Osteocyte (in vitro differentiated cells): ENCODE measurements at regions not wholly inside any gene's neighbourhood (a gene's known extent, or its start where the extent isn't known, plus 50 kb on each side); places are given as distances from the start of the nearest gene placed in this dataset.
"Not testable (repeated sequence)": the region's sequence is repeated elsewhere in the genome, so short reads cannot be mapped to it uniquely, and the experiment has no call there.

Experiments
- DNase-seq: peaks from one replicate; pipeline ENCODE4 v3.0.0; 2021; ENCODE audit warnings: mixed read lengths; ENCODE audit not compliant: unreplicated experiment; ENCODE audit errors: extremely low spot score
- H3K27ac Mint-ChIP-seq: one replicate; pipeline ENCODE4 v1.8.0; 2021; ENCODE audit warnings: mild to moderate bottlenecking, mixed read lengths; ENCODE audit not compliant: unreplicated experiment
- H3K27me3 Mint-ChIP-seq: one replicate; pipeline ENCODE4 v1.8.0; 2021; ENCODE audit warnings: mixed read lengths; ENCODE audit not compliant: unreplicated experiment
- H3K36me3 Mint-ChIP-seq: one replicate; pipeline ENCODE4 v1.8.0; 2021; ENCODE audit warnings: mixed read lengths; ENCODE audit not compliant: unreplicated experiment
- H3K4me1 Mint-ChIP-seq: one replicate; pipeline ENCODE4 v1.8.0; 2021; ENCODE audit warnings: mixed read lengths; ENCODE audit not compliant: unreplicated experiment
- H3K4me3 Mint-ChIP-seq: one replicate; pipeline ENCODE4 v1.8.0; 2021; ENCODE audit warnings: mild to moderate bottlenecking, moderate library complexity, mixed read lengths; ENCODE audit not compliant: unreplicated experiment
- H3K9me3 Mint-ChIP-seq: one replicate; pipeline ENCODE4 v1.8.0; 2021; ENCODE audit warnings: mixed read lengths; ENCODE audit not compliant: unreplicated experiment
- TF ChIP-seq, protein P1 (sequence below): fragments of 200-600 bp; sonication (generic); IDR thresholded peaks from 2 replicates; pipeline ENCODE4 v1.5.0; 2021; ENCODE audit warnings: antibody characterized with exemption, mild to moderate bottlenecking, moderate library complexity

DNA sequence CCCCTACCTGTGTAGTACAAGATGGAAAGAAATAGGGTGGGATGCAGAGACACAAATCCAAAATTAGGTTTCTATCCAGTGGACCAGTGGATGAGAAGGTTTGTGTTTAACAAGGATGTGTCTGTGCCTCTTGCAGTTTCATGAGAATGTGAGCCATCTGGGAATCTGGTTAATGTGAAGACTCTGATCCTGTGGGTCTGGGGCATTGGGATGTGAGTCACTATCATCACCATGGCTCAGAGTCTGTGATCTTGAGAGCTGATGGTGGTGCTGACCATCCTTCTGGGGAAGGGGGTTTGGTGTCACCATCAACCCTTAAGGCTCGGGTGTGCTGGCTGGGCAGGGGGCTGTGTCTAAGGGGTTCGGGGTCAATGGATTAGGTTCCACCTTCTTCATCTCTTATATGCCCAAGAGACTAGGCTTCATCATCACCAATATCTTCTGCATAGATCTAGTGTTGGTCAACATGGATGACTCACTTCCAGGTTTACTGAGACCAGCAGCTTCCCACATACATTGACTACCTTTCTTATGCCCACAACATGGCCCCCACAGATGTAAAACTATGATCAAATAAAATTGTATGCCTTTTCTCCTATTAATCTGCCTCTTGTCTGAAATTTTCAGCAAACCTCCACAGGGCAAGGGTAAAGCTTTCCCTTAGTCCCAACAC lies 65.7 kb upstream of the MID1 start:
- TF ChIP-seq, protein P1, sequence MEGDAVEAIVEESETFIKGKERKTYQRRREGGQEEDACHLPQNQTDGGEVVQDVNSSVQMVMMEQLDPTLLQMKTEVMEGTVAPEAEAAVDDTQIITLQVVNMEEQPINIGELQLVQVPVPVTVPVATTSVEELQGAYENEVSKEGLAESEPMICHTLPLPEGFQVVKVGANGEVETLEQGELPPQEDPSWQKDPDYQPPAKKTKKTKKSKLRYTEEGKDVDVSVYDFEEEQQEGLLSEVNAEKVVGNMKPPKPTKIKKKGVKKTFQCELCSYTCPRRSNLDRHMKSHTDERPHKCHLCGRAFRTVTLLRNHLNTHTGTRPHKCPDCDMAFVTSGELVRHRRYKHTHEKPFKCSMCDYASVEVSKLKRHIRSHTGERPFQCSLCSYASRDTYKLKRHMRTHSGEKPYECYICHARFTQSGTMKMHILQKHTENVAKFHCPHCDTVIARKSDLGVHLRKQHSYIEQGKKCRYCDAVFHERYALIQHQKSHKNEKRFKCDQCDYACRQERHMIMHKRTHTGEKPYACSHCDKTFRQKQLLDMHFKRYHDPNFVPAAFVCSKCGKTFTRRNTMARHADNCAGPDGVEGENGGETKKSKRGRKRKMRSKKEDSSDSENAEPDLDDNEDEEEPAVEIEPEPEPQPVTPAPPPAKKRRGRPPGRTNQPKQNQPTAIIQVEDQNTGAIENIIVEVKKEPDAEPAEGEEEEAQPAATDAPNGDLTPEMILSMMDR, result no peak
- no peak overlapping the region for H3K4me3 Mint-ChIP-seq
- DNase-seq, result no peak

DNA sequence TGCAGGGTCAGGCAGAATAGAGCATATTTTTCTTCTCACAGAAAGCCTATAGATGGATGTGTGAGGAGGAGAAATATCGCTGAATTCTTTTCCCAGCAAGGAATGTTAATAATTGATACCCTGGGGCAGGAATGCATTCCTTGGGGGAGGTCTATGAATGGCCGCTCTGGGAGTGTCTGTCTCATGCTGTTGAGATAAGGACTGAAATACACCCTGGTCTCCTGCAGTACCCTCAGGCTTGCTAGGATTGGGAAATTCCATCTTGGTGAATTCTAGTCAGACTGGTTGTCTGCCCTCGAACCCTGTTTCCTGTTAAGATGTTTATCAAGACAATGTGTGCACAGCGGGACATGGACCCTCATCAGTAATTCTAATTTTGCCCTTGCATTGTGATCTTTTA lies 71.4 kb upstream of the MID1 start:
- not testable (repeated sequence) for H3K4me1 Mint-ChIP-seq, H3K36me3 Mint-ChIP-seq, H3K27me3 Mint-ChIP-seq, DNase-seq, H3K4me3 Mint-ChIP-seq, H3K27ac Mint-ChIP-seq
- peaks cover 27% of the 10 kb centered on the region for H3K9me3 Mint-ChIP-seq

More for the DNA sequence above, 65.7 kb upstream of the MID1 start:
- Mint-ChIP-seq H3K27me3 (no peaks in the 10 kb centered on the region), H3K27ac (no peak overlapping the region), H3K36me3 (no peaks in the 10 kb centered on the region), H3K9me3 (peaks cover 11% of the 10 kb centered on the region), H3K4me1 (no peaks in the 10 kb centered on the region)

DNA sequence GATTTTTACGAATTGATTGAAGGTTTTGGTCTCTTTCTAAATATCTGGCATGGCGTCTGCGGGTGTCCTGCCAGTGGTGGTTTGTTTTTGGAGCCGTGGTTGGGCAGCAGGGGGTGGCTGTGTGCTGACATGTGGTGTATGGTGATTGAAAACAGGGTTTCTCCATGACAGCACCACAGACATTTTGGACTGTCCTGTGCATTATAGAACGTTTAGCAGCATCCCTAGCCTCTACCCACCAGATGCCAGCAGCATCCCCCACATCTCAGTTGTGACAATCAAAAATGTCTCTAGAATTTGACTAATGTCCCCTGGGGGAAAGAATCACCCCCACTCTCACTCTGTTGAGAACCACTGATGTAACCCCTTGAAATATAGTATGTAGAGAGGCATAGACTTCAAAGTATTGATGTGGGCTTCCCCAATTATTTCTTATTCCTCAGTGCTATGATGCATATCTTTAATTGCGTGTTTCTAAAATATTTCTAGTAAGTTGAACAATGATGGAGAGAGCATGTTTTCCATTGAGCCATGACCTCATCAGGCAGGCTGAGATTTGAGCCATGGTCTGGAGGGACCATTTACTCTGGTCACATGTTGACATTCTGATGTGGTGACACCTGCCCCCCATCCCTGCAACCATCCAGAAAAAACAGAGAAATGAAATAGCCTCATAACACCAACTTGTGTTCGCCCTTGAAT lies 77.4 kb upstream of the MID1 start:
- H3K4me3 Mint-ChIP-seq, result no peak overlapping the region
- TF ChIP-seq, protein P1, result no peak
- H3K9me3 Mint-ChIP-seq, result peaks cover 28% of the 10 kb centered on the region
- H3K36me3 Mint-ChIP-seq, result no peaks in the 10 kb centered on the region
- peaks cover 4% of the 10 kb centered on the region for H3K4me1 Mint-ChIP-seq
- no peak for DNase-seq
- no peaks in the 10 kb centered on the region for H3K27me3 Mint-ChIP-seq
- H3K27ac Mint-ChIP-seq, result no peak overlapping the region

DNA sequence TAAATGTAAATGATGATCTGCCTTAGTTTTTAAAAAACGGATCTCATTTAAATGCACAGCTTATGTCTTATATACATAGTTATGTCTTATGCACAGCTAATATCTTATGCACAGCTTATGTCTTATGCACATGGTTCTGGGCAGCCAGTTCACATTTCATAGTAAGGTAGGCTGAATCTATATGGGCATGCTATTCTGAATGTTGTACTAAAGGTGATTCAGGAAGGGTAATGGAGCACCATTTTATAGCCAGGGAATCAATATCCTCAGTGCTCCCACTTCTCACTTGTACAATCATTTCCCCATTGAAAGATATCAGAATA lies 77.9 kb upstream of the MID1 start:
- no peaks in the 10 kb centered on the region for H3K36me3 Mint-ChIP-seq

DNA sequence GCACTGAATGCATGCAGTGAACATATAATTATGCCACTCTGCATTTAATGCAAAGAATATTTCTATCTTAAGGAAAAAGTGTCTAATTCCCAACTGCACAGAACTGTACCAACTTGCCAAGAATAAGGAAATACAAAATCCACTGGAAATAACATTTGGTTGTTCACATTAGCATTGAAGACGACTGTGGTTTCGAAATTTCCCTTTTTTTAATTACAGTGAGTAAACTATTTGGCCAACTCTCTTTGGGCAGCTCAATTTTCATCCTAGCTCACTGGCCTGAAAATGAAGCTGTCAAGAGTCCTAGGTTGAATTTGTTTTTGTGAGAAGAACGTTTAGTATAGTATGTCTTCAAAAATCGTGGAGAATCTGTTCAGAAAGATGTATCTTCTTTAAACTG lies 81.6 kb upstream of the MID1 start:
- peaks cover 22% of the 10 kb centered on the region for H3K9me3 Mint-ChIP-seq
- H3K36me3 Mint-ChIP-seq, result no peaks in the 10 kb centered on the region
- H3K4me1 Mint-ChIP-seq, result peaks cover 4% of the 10 kb centered on the region
- H3K4me3 Mint-ChIP-seq, result no peak overlapping the region
- no peaks in the 10 kb centered on the region for H3K27me3 Mint-ChIP-seq
- no peak for DNase-seq
- TF ChIP-seq, protein P1, result no peak
- H3K27ac Mint-ChIP-seq, result no peak overlapping the region

More for the DNA sequence above, 77.9 kb upstream of the MID1 start:
- no peak for DNase-seq
- Mint-ChIP-seq H3K4me1 (peaks cover 4% of the 10 kb centered on the region), H3K4me3 (no peak overlapping the region), H3K9me3 (peaks cover 26% of the 10 kb centered on the region), H3K27ac (no peak overlapping the region), H3K27me3 (no peaks in the 10 kb centered on the region)
- TF ChIP-seq, protein P1, result no peak

DNA sequence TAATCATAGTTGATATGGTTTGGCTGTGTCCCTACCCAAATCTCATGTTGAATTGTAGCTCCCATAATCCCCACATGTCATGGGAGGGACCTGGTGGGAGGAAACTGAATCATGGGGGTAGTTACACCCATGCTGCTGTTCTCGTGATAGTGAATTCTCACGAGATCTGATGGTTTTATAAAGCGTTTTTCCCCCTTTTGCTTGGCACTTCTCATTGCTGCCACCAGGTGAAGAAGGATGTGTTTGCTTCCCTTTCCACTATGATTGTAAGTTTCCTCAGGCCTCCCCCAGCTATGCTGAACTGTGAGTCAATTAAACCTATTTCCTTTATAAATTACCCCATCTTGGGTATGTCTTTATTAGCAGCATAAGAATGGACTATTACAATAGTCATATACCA lies 86.0 kb upstream of the MID1 start:
- not testable (repeated sequence) for H3K27me3 Mint-ChIP-seq, DNase-seq, H3K4me3 Mint-ChIP-seq, H3K36me3 Mint-ChIP-seq, H3K27ac Mint-ChIP-seq
- peaks cover 10% of the 10 kb centered on the region for H3K4me1 Mint-ChIP-seq
- peaks cover 11% of the 10 kb centered on the region for H3K9me3 Mint-ChIP-seq
